Mesothelial cell of epicardium (in vitro differentiated cells): ENCODE measurements at regions not wholly inside any gene's neighbourhood (a gene's known extent, or its start where the extent isn't known, plus 50 kb on each side); places are given as distances from the start of the nearest gene placed in this dataset.

ENCODE experiments used
- DNase-seq, 2 experiments: peaks; one replicate each; pipeline ENCODE4 v3.0.0; 2021; ENCODE audit warnings: low spot score in 2 of 2; ENCODE audit not compliant: unreplicated experiment in 2 of 2
- H3K27ac Mint-ChIP-seq: 2 replicates; pipeline ENCODE4 v1.8.0; 2021; ENCODE audit warnings: mixed read lengths
- H3K27me3 Mint-ChIP-seq: 2 replicates; pipeline ENCODE4 v1.8.0; 2021; ENCODE audit warnings: low read depth, mixed read lengths
- H3K36me3 Mint-ChIP-seq: 2 replicates; pipeline ENCODE4 v1.8.0; 2021; ENCODE audit warnings: mixed read lengths
- H3K4me1 Mint-ChIP-seq: 2 replicates; pipeline ENCODE4 v1.8.0; 2021; ENCODE audit warnings: mixed read lengths
- H3K4me3 Mint-ChIP-seq: 2 replicates; pipeline ENCODE4 v1.8.0; 2021; ENCODE audit warnings: mild to moderate bottlenecking, moderate library complexity, mixed read lengths
- H3K9me3 Mint-ChIP-seq: 2 replicates; pipeline ENCODE4 v1.8.0; 2021; ENCODE audit warnings: mixed read lengths
- TF ChIP-seq, protein P1 (sequence below): fragments of 200-600 bp; sonication (generic); IDR thresholded peaks from one replicate; pipeline ENCODE4 v1.5.0; 2021; ENCODE audit warnings: antibody characterized with exemption; ENCODE audit not compliant: unreplicated experiment

- Mint-ChIP-seq H3K27ac (no peak overlapping the region), H3K4me1 (peaks cover 19% of the 10 kb centered on the region), H3K27me3 (no peaks in the 10 kb centered on the region), H3K4me3 (no peak overlapping the region), H3K9me3 (peaks cover 12% of the 10 kb centered on the region), H3K36me3 (peaks cover 6% of the 10 kb centered on the region)
- no peak for DNase-seq
- TF ChIP-seq, protein P1, sequence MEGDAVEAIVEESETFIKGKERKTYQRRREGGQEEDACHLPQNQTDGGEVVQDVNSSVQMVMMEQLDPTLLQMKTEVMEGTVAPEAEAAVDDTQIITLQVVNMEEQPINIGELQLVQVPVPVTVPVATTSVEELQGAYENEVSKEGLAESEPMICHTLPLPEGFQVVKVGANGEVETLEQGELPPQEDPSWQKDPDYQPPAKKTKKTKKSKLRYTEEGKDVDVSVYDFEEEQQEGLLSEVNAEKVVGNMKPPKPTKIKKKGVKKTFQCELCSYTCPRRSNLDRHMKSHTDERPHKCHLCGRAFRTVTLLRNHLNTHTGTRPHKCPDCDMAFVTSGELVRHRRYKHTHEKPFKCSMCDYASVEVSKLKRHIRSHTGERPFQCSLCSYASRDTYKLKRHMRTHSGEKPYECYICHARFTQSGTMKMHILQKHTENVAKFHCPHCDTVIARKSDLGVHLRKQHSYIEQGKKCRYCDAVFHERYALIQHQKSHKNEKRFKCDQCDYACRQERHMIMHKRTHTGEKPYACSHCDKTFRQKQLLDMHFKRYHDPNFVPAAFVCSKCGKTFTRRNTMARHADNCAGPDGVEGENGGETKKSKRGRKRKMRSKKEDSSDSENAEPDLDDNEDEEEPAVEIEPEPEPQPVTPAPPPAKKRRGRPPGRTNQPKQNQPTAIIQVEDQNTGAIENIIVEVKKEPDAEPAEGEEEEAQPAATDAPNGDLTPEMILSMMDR, result no peak
Observed at GRCh38 chr18:8893221-8893620, 187.9 kb downstream of the MTCL1 start.

DNA sequence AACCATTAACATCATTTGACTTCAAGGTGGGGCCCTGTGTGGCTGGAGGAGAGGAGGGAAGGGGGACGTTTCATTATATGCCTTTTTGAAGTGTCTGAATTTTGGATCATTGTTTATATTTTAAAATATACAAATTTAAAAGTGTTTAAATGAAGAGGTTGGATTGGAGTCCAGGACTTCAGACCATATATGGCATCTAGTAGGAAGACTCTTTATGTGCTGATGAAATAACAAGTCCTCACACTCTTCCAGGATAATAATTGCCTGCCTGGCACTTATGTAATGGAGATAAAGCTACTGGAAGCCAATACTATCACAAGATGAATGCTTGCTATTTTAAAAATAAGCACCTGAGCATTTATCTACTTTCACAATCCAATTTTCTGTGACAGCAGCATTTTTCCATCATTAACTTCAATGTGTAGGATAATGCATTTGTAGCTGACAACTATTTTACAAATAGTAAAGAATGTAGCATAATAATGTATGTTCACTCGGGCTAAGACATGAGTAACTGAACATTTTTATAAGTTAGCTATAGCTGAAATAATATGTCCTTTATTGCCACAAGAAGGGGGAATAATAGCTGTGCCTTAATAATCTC lies 188.4 kb downstream of the MTCL1 start:
- Mint-ChIP-seq H3K27ac (no peak overlapping the region), H3K27me3 (no peaks in the 10 kb centered on the region), H3K36me3 (peaks cover 1% of the 10 kb centered on the region), H3K4me3 (no peak overlapping the region), H3K9me3 (peaks cover 8% of the 10 kb centered on the region), H3K4me1 (peaks cover 19% of the 10 kb centered on the region)
- TF ChIP-seq, protein P1, result no peak
- no peak for DNase-seq

- no peak for DNase-seq
- Mint-ChIP-seq H3K4me1 (peaks cover 27% of the 10 kb centered on the region), H3K27me3 (no peaks in the 10 kb centered on the region), H3K9me3 (peaks cover 4% of the 10 kb centered on the region), H3K27ac (no peak overlapping the region), H3K36me3 (no peaks in the 10 kb centered on the region), H3K4me3 (no peak overlapping the region)
- TF ChIP-seq, protein P1, result no peak
Observed at GRCh38 chr18:8894823-8895222, 189.5 kb downstream of the MTCL1 start.

DNA sequence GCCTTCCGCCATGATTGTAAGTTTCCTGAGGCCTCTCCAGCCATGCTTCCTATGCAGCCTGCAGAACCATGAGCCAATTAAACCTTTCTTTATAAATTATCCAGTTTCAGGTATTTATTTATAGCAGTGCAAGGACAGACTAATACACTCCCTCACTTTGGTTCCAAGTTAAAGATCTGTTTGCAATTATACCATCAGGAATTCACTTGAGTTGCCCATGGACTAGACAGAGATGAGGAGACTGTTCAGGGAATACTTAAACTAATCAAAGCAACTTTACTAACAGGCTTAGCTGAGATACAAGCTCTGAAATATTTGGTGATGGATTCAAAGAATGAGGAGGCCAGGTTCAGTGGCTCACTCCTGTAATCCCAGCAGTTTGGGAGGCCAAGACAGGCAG lies 190.0 kb downstream of the MTCL1 start:
- DNase-seq, result no peak
- Mint-ChIP-seq H3K4me3 (no peak overlapping the region), H3K27ac (no peak overlapping the region), H3K27me3 (no peaks in the 10 kb centered on the region), H3K4me1 (peaks cover 32% of the 10 kb centered on the region), H3K36me3 (no peaks in the 10 kb centered on the region), H3K9me3 (peaks cover 4% of the 10 kb centered on the region)
- TF ChIP-seq, protein P1, result no peak

- Mint-ChIP-seq H3K4me3 (no peak overlapping the region), H3K27me3 (no peaks in the 10 kb centered on the region), H3K36me3 (no peaks in the 10 kb centered on the region), H3K9me3 (peaks cover 4% of the 10 kb centered on the region), H3K27ac (no peak overlapping the region), H3K4me1 (peaks cover 34% of the 10 kb centered on the region)
- TF ChIP-seq, protein P1, result no peak
- no peak for DNase-seq
Observed at GRCh38 chr18:8895987-8896619, 190.7 kb downstream of the MTCL1 start.
